Glutamatergic neuron (in vitro differentiated cells): ENCODE measurements at regions not wholly inside any gene's neighbourhood (a gene's known extent, or its start where the extent isn't known, plus 50 kb on each side); places are given as distances from the start of the nearest gene placed in this dataset.

ENCODE experiments used
- DNase-seq: peaks from one replicate; pipeline ENCODE4 v3.0.0; 2022
- H3K27ac Mint-ChIP-seq: one replicate; pipeline ENCODE4 v1.8.0; 2020; ENCODE audit warnings: mild to moderate bottlenecking, mixed read lengths, inconsistent platforms; ENCODE audit not compliant: unreplicated experiment
- H3K27me3 Mint-ChIP-seq: one replicate; pipeline ENCODE4 v1.8.0; 2020; ENCODE audit warnings: mild to moderate bottlenecking, moderate library complexity, mixed read lengths, inconsistent platforms; ENCODE audit not compliant: unreplicated experiment
- H3K36me3 Mint-ChIP-seq: one replicate; pipeline ENCODE4 v1.8.0; 2020; ENCODE audit warnings: mild to moderate bottlenecking, mixed read lengths, inconsistent platforms; ENCODE audit not compliant: unreplicated experiment
- H3K4me1 Mint-ChIP-seq: one replicate; pipeline ENCODE4 v1.8.0; 2020; ENCODE audit warnings: mild to moderate bottlenecking, low read depth, mixed read lengths, inconsistent platforms; ENCODE audit not compliant: unreplicated experiment
- H3K4me3 Mint-ChIP-seq: one replicate; pipeline ENCODE4 v1.8.0; 2020; ENCODE audit warnings: mild to moderate bottlenecking, mixed read lengths, inconsistent platforms; ENCODE audit not compliant: unreplicated experiment
- H3K9me3 Mint-ChIP-seq: one replicate; pipeline ENCODE4 v1.8.0; 2020; ENCODE audit warnings: mild to moderate bottlenecking, moderate library complexity, mixed read lengths, inconsistent platforms; ENCODE audit not compliant: unreplicated experiment
- TF ChIP-seq, protein P1 (sequence below): fragments of 200-600 bp; sonication (generic); IDR thresholded peaks from one replicate; pipeline ENCODE4 v1.5.0; 2021; ENCODE audit not compliant: partially characterized antibody, unreplicated experiment

DNA sequence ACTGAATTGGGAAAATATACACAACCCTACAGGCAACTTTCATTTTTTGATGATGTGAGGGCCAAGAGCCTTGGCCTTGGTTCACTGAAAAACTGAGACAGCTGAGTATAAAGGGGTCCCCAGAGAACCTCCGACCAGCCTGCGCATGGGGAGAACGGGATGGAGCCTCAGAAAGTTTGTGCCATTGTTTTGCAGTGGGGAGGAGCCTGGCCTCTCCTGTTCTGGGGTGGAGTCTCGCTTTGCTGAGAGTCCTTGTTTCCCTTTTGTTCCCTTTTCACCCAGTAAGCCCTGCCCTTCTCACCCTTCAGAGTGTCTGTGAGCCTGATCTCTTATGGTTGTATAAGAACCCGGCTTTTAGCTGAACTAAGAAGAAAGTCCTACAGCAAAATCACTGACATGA lies 193.2 kb upstream of the AKR1E2 start:
- H3K4me3 Mint-ChIP-seq, result no peak overlapping the region
- no peaks in the 10 kb centered on the region for H3K4me1 Mint-ChIP-seq
- no peak overlapping the region for H3K27ac Mint-ChIP-seq
- TF ChIP-seq, protein P1, sequence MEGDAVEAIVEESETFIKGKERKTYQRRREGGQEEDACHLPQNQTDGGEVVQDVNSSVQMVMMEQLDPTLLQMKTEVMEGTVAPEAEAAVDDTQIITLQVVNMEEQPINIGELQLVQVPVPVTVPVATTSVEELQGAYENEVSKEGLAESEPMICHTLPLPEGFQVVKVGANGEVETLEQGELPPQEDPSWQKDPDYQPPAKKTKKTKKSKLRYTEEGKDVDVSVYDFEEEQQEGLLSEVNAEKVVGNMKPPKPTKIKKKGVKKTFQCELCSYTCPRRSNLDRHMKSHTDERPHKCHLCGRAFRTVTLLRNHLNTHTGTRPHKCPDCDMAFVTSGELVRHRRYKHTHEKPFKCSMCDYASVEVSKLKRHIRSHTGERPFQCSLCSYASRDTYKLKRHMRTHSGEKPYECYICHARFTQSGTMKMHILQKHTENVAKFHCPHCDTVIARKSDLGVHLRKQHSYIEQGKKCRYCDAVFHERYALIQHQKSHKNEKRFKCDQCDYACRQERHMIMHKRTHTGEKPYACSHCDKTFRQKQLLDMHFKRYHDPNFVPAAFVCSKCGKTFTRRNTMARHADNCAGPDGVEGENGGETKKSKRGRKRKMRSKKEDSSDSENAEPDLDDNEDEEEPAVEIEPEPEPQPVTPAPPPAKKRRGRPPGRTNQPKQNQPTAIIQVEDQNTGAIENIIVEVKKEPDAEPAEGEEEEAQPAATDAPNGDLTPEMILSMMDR, result no peak
- H3K27me3 Mint-ChIP-seq, result no peaks in the 10 kb centered on the region
- H3K36me3 Mint-ChIP-seq, result no peaks in the 10 kb centered on the region
- no peaks in the 10 kb centered on the region for H3K9me3 Mint-ChIP-seq
- no peak for DNase-seq

DNA sequence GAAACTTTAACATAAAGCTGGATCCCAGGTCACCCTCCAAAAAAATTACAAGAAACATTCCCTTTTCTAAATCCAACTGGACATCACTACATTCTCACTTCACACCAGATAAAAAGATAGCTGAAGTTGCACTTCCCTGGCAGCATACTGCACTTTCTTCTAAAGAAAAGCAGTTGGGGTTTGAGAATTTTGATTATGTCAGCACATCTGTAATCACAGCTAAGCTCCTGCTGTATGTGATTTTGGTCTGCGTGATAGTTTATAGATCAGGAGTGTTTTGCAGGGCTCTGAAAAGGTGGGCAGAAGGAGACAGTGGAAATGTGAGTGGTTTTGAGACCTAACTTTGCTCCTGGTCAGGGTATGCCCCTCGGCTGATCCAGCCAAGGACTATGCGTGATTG lies 199.1 kb upstream of the AKR1E2 start:
- H3K4me1 Mint-ChIP-seq, result peaks cover 8% of the 10 kb centered on the region
- no peak overlapping the region for H3K27ac Mint-ChIP-seq
- TF ChIP-seq, protein P1, result no peak
- peaks cover 4% of the 10 kb centered on the region for H3K9me3 Mint-ChIP-seq
- H3K4me3 Mint-ChIP-seq, result no peak overlapping the region
- no peak for DNase-seq
- H3K27me3 Mint-ChIP-seq, result peaks cover 3% of the 10 kb centered on the region
- no peaks in the 10 kb centered on the region for H3K36me3 Mint-ChIP-seq

DNA sequence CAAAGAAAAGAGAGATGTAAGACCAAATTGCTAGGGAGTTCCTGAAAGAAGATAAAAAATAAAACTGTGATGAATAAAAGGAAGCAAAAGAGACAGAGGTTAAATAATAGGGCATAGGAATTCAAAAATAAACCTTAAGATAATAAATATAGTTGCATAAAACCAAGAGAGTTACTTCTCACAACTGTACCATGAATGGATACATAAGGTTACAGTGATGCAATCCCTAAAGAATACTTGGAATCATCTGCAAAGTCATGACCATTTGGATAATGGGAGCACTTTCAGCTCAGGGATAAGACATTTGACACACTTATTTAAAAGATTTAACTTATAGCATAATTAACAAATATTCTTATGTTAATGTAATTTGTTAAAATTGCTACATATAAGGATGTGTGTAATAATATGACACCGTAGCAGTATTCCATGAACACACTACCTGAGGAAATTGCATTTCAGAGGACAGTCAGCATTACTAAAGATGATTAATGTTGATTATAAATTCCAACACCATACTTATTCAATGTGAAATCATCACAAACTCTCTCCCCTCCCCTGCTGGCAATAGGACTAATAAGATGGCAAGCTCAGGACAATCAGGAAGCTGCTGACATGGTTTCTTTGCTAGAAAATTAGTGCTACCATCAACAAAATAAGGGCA lies 202.1 kb upstream of the AKR1E2 start:
- Mint-ChIP-seq H3K4me1 (peaks cover 8% of the 10 kb centered on the region), H3K4me3 (no peak overlapping the region), H3K36me3 (no peaks in the 10 kb centered on the region), H3K27me3 (peaks cover 3% of the 10 kb centered on the region), H3K27ac (no peak overlapping the region), H3K9me3 (peaks cover 4% of the 10 kb centered on the region)
- TF ChIP-seq, protein P1, result no peak
- DNase-seq, result no peak

DNA sequence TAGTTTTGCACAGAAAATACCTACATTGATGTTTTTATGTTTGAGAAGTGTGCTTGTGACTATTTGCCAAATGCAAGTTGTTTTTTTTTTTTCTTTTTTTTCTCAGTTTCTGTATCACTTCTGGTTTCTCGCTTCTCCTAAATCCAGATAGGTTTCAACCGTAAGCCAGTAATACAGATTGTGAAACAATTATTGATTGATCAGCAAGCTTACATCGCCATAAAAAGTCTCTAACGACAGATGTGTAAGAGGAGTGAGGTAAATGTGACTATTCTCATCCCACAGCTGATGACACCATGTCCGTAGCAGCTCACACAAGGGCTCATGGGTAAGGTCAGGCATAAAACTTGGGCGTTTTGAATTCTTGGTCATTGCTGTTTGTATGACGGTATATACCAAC lies 202.8 kb upstream of the AKR1E2 start:
- no peak overlapping the region for H3K27ac Mint-ChIP-seq
- DNase-seq, result no peak
- no peaks in the 10 kb centered on the region for H3K36me3 Mint-ChIP-seq
- H3K27me3 Mint-ChIP-seq, result peaks cover 3% of the 10 kb centered on the region
- H3K9me3 Mint-ChIP-seq, result peaks cover 4% of the 10 kb centered on the region
- peaks cover 8% of the 10 kb centered on the region for H3K4me1 Mint-ChIP-seq
- TF ChIP-seq, protein P1, result no peak
- H3K4me3 Mint-ChIP-seq, result no peak overlapping the region

DNA sequence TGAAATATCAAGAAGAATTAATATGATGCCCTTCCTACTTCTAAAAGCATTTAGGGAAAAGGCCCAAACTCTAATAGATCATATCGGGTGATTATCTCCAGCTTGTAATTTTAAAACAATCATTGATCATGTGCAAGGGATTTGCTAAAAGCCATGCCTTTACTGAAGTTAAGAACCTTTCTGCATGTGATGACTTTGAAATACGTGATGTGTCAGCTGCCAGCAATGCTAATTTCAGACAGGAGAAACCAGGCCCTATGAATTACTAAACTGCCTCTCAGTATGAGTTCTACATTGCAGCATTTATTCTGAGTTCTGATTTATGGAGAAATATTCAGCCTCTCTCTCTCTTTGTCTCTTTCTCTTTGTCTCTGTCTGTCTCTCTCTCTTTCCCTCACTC lies 203.6 kb upstream of the AKR1E2 start:
- H3K36me3 Mint-ChIP-seq, result no peaks in the 10 kb centered on the region
- no peak overlapping the region for H3K27ac Mint-ChIP-seq
- peaks cover 8% of the 10 kb centered on the region for H3K4me1 Mint-ChIP-seq
- H3K27me3 Mint-ChIP-seq, result peaks cover 3% of the 10 kb centered on the region
- no peak for DNase-seq
- H3K9me3 Mint-ChIP-seq, result peaks cover 4% of the 10 kb centered on the region
- H3K4me3 Mint-ChIP-seq, result no peak overlapping the region
- TF ChIP-seq, protein P1, result no peak
